OCI-LY3 (cell line): ENCODE measurements at regions not wholly inside any gene's neighbourhood (a gene's known extent, or its start where the extent isn't known, plus 50 kb on each side); places are given as distances from the start of the nearest gene placed in this dataset.

Source experiments
- CTCF ChIP-seq: fragments of 200-600, 300-600 bp; sonication (generic); IDR thresholded peaks from 2 replicates; pipeline ENCODE4 v1.5.1; 2014; ENCODE audit warnings: antibody characterized with exemption, low read length, low read depth
- EZH2phosphoT487 ChIP-seq: fragments of 200-600 bp; shearing (Covaris generic); IDR thresholded peaks from 2 replicates; pipeline ENCODE4 v1.6.1; 2018; ENCODE audit warnings: antibody characterized with exemption, mixed run types, low read depth

GRCh38 chr4:107312366-107312765, 276.3 kb upstream of the DKK2 start:
- TF ChIP-seq CTCF (no peak), EZH2phosphoT487 (no peak)
